Muscle of arm (tissue), 1 donor: ENCODE measurements at regions not wholly inside any gene's neighbourhood (a gene's known extent, or its start where the extent isn't known, plus 50 kb on each side); places are given as distances from the start of the nearest gene placed in this dataset.
"Not testable (repeated sequence)": the region's sequence is repeated elsewhere in the genome, so short reads cannot be mapped to it uniquely, and the experiment has no call there.

Source experiments
- DNase-seq: peaks from one replicate; pipeline ENCODE4 v3.0.0-alpha.2; 2013

DNA sequence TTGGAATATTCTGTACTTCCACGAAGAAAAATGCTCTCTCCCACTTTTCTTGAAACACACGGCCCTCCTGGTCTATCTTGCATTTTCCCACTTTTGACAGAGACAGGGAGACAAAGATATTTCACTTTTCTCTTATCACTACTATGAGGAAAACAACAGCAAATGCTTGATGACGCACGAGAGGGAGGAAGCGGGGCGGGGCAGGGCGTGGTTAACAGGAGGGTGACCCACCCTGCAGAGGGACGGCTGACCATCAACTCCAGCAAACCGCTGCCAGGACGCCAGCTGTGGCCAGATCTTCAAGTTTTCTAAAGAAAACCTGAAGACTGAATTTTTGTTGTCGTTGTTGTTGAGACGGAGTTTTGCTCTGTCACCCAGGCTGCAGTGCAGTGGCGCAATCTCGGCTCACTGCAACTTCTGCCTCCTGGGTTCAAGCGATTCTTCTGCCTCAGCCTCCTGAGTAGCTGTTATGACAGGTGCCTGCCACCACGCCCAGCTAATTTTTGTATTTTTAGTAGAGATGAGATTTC, 63.8 kb downstream of the NSUN5 start:
- not testable (repeated sequence) for DNase-seq

DNA sequence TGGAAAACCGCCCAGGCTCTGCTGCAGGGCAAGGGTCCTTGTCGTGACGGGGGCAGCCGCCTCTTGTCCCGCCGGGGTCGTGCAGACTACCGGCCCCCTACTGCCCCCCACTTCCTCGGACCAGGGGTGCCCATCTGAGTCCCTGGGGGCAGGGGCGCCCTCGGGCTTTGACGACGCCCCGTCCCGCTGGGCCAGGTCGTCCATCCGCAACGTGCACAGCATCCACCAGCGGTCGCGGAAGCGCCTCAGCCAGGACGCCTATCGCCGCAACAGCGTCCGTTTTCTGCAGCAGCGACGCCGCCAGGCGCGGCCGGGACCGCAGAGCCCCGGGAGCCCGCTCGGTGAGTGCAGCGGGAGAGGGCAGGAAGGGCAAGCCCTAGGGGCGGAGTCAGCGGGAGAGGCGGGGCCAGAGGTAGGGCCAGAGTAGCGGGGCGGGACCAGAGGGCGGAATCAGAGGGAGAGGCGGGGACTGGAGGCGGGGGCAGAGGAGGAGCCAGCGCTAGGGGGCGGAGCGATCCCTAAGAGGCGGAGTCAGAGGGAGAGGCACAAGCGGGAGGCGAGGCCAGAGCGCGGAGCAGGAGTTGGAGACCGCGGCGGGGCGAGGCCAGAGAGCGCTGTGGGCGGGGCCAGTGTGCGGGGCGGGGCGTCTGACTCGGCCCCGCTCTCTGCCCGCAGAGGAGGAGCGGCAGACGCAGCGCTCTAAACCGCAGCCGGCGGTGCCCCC, 73.5 kb downstream of the NSUN5 start:
- not testable (repeated sequence) for DNase-seq

DNA sequence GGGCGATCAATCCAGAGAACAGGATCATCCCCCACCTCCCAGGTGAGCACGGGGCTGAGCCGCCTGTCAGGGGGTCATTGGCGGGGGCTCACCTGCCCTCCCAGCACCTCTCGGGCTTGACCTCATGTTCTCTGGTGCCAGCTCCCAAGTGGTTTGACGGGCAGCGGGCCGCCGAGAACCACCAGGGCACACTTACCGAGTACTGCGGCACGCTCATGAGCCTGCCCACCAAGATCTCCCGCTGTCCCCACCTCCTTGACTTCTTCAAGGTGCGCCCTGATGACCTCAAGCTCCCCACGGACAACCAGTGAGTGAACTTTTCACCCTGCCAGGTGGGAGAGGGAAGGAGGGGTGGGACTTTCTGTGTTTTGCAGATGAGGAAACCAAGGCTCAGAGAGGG, 82.9 kb downstream of the NSUN5 start:
- not testable (repeated sequence) for DNase-seq

DNA sequence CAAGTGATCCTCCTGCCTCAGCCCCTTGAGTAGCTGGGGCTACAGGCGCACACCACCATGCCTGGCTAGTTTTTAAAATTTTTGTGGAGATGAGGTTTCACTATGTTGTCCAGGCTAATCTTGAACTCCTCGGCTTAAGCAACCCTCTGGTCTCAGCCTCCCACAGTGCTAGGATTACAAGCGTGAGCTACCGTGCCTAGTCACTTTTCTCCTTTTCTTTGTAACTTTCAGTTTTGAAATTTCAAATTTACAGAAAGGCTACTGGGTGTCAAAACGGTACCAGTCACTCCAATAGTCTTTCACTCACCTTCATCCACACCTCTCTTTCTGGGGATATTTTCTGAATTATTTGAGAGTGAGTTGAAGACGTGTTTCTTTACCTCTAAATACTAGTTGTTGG, 86.9 kb downstream of the NSUN5 start:
- not testable (repeated sequence) for DNase-seq

DNA sequence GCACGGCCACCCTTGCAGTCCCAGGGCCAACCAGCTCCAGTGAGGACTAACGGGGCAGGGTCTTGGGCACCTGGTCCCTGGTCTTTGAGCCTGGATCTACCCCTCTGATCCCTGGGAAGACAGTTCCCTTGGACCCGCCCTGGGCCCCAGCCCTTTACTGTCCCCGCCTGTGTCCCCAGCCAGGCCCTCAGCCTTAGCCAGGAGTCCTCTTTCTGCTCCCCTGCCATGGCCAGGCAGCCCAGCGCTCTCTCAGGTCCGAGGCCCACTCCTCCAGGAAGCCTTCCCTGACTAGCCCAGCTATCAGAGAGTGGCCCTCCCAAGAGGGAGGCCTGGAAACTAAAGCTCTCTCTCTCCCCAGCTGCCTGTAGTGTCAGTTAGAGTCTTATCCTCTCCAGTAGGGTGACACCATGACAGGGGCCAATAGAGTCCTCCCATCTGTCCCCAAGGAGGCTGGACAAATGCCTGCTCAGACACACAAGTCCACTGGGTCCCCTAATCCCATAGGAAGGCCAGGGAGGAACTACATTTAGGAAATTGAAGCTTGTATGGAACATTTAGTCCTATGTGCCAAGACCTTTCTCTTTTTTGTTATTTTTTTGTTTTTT, 87.8 kb downstream of the NSUN5 start:
- DNase-seq: not testable (repeated sequence)

DNA sequence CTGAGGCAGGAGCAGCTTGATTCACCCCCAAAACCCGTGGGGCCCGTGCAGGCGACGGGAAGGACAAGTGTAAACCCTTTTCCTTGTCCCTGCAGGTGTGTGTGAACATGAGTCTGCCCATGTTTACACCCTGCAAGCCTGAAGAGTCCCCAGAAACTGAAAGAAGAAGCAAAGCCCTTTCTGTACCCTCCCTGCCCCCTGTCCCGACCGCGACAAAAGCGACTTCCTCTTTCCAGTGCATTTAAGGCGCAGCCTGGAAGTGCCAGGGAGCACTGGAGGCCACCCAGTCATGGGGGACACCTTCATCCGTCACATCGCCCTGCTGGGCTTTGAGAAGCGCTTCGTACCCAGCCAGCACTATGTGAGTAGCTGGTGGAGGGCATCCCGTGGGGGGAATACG, 88.3 kb downstream of the NSUN5 start:
- not testable (repeated sequence) for DNase-seq

DNA sequence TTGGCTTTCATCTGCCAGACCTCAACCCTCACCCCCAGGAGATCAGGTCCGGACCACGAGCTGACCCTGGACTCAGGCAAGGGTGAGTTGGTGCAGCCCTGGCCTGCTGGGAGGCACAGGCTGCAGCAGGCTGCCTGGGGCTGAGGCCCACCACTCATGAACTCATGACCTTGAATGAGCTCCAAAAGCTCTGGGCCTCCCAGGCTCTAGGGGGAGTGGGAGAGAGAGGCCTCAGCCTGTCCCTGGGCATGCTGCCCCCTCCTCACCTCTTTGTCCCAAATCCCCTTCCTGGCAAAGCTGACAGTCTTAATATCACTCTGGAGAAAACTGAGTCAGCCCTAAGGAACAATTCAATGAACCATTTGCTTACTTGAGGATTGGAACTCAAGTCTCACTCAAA, 89.8 kb downstream of the NSUN5 start:
- not testable (repeated sequence) for DNase-seq

DNA sequence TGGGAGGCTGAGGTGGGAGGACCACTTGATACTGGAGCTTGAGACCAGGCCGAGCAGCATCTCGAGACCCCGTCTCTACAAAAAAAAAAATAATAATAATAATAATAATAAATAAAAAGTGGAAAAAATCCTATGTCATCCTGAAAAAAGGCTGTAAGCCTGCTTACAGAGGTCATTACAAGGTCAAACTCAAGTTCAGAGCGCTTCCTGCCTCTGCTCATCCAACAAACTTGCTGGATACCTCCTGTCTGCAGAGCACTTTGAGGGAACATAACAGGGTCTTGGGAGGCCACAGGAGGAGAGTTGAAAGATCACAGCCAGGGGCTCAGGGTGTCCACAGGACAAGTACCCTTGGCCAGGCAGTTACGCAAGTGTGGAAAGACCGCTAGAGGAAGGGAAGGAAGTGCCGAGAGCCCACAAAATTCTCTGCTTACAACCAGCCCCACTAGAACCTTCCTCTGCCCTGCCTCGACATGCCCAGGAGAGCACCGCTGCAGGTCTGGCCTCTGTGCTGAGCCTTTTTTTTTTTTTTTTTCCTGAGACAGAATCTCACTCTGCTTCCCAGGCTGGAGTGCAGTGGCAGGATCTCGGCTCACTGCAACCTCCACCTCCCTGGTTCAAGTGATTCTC, 92.5 kb downstream of the NSUN5 start:
- DNase-seq: not testable (repeated sequence)

DNA sequence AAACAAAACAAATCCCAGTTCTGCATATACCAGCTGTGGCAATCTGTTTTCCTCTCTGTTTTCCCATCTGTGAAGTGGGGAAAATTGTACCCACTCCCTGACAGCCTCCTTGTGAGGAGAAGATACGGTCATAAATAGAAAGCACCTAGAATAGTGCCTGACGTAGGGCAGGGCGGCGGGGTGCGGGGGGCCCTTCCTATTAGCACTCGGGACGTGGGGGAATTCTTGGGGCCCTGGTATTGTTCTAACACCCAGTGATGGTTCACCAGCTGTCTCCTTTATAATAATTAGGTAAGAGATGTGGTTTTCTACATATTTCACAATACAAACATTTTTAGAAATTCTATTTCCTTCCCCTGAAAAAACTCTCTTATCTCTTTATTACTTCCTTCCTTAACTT, 93.4 kb downstream of the NSUN5 start:
- not testable (repeated sequence) for DNase-seq

DNA sequence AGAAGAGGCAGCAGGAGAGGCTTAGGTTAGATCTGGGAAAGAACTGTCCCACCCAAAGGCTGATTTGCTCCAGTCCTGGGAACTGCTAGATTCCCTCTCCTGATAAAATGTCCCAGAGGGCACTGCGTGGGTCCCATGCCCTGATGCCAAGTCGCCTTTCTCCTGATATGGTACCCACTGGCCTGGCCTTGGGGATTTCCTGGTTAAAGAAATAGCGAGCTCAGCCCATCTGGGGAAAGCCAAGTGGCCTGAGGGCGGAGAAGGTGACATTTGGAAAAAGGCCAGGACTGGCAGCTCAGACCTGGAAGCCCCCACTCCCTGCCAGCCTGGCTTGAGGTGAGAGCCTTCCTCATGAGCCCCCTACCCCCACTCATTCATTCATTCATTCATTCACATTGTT, 94.2 kb downstream of the NSUN5 start:
- DNase-seq: not testable (repeated sequence)

DNA sequence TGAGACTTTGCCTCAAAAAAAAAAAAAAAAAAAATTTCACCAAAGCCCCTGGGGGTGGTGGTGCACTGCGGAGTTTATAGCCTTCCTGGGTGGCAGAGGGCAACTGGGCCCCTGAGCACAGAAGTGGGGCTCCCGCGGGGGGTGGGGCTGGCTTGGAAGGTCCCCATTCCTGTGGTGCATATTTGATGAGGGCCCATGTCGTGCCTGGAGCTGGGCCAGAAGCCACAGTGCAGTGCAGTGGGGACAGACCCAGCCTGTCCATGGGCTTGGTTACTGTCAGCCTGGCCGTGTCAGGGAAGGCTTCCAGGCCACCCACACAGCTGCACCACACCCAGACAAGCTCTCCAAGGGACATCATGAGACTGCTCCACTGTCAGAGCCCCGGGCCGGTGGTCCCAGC, 95.5 kb downstream of the NSUN5 start:
- not testable (repeated sequence) for DNase-seq

DNA sequence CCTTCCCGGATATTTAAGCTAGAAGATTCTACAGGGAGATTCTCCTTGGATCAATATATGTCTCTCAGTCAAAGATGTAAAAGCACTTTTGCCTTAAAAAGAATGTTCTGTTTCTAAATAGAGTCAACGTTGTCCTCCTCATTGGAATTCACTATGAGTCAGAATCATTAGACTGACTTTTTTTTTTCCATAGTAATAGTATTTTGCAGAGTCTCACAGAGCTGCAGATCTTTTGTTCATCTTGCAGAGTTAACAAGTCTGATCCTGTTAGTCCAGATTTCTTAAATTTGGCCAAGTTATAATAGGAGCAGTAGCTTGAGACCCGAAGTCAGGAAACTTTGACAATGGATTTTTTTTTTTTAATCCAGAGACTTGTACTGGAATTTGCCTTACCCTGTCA, 103.0 kb downstream of the NSUN5 start:
- DNase-seq: not testable (repeated sequence)

DNA sequence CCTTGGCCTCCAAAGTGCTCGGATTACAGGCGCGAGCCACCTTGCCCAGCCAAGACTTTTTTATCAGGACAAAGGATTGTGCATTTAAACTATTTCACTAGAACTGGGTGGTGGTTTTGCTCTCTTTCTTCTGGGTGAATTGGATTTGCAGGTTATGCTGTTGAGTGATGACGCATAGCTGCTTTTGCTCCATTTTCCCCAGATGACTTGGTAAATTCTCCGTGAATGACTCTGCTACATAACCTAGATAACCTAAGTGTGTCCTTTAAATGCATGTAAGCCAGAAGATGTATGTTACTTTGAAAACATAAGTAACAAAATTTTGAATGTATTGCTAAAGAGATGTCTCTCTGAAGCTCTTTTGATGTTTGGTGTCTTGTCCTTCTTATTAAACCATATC, 103.7 kb downstream of the NSUN5 start:
- not testable (repeated sequence) for DNase-seq

DNA sequence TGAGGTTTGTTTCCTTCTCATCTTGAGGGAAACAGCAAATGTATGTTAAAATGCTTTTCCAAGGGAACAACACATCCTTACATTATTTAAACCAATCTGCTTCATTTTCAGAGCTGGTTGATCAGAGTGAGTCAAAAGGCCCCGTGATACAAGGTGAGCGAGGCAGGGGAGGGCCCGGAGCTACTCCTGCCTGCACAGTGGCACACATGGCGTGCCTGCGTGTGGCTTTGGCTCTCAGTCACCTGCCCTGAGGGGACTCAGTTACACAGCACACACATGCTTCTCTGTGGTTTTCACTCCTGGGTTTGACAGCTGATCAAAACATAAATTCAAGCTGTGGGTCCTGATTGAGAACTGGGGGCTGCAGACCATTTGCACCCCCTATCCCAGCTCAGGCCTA, 105.3 kb downstream of the NSUN5 start:
- DNase-seq: not testable (repeated sequence)

DNA sequence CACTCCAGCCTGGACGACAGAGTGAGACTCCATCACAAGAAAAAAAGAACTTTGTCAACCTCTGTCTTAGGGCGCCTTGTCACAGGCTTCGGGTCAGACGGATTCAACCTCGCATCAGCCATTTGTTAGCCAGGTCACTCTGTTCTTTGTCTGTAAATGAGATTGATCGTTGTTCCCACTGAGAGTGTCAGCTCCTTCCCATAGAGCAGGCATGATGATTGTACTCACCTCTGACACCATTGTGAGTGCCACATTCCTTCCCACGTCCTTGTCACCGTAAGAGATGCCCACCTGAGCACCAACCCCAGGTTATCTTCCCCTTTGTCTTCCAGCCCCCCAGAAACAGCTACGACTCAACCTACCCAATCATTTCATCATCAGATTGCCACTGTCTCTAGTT, 107.4 kb downstream of the NSUN5 start:
- not testable (repeated sequence) for DNase-seq

DNA sequence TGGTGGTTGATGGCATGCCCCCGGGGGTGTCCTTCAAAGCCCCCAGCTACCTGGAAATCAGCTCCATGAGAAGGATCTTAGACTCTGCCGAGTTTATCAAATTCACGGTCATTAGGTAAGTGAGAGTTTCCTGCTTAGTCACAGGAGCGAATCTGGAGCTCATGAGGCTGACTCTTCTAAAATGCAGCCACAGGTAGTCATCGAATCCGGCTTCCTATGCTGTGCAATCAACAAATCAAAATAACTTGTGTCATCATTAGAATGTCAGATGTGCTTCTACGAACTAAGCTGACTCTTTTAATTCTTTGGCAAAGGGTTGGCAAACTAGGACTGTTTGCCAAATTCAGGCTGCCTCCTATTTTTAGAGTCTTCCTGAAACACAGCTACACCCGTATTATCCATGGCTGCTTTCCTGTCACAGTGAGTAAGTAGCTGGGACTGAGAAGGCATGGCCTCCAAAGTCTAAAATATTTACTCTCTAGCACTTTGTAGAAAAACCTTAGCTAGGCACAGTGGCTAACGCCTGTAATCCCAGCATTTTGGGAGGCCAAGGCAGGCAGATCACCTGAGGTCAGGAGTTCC, 108.0 kb downstream of the NSUN5 start:
- not testable (repeated sequence) for DNase-seq

DNA sequence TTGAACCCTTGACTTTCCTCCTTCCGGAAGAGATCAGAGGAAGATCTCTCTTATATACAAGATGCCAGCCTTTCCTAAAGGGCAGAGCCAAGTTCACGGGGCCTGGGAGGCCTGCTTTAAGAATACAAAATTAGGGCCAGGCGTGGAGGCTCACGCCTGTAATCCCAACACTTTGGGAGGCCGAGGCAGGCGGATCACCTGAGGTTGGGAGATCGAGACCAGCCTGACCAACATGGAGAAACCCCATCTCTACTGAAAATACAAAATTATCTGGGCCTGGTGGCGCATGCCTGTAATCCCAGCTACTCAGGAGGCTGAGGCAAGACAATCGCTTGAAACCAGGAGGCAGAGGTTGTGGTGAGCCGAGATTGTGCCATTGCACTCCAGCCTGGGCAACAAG, 108.2 kb upstream of the SPDYE9 start:
- DNase-seq: not testable (repeated sequence)

DNA sequence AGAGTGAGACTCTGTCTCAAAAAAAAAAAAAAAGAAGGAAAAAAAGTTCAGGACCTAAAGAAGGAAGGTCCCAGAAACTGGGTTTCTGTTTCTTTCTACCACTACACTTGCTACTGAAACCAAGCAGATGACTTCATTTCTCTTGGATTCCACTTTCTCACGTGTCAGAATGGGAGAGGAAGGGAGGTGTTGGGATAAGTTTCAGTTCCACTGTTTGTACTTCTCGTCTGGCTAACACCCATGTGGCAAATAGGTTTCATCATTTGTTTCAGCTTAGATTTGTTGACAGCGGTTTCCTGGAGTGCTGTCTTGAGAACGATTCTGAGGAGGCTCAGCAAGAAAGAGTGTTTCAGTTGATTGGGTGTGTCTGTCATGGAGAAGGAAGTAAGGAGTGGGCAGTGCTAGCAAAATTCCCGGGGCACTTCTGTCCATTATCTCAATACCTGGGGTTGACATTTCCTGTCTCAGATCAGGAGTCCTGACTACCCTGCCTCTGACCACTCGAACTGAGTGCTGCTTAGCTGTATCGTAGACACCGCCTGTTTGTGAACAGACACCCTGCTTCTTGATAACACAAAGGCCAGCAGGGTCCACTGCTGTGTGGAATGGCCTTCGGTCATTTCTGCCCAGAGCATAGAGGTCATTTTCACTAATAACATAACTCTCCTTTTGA, 104.8 kb upstream of the SPDYE9 start:
- not testable (repeated sequence) for DNase-seq

DNA sequence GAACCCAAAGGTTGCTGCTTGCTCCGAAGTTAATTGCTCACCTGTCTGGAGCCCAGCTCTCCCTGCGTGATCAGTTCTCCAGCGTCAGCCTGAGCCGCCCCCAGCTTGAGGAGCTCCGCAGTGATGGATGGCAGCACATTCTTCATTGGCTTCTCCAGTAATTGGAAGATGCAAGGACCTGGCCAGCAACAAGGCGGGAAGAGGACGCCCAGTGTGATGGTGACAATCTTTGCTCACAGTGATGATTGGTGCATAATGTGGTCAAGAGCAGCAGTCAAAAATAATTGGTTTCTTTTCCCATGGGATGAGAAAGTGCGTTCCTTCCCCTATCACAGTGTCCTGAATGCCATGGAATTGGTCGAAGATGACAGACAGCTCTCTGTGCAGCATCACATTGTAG, 102.4 kb upstream of the SPDYE9 start:
- not testable (repeated sequence) for DNase-seq

DNA sequence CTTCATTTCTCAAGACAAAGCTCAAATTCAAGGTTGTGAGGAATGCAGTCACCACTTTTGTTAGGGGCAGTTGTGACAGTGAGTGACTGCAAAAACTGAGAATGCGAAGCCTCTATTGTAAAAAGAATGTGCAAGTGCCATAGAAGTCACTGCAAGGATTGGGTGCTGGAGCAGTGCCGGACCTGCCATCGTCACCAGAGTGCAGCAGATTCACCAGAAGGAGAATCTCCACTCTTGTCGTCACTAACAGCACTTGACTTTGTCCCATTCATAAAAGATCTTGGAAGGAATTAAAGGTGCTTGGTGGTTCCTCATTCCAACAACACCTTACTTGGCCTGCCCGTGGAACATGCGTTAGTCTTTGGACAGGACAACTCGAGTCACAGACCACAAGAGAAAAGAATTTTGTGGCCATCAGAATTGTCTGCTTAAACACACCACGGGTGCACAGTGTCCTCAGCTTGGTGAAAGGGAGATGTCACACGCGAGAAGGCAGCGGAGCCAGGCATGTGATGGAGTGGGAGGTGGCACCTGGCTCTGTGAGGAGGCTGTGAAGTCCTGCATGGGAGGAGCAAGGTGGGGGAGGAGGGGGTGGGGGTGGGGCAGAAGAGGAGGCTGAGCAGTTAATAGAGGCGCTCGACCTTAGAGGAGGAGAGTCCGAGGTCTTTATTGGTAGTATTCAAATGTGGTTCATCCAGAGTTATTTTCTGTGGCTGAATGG, 100.9 kb upstream of the SPDYE9 start:
- DNase-seq: not testable (repeated sequence)

DNA sequence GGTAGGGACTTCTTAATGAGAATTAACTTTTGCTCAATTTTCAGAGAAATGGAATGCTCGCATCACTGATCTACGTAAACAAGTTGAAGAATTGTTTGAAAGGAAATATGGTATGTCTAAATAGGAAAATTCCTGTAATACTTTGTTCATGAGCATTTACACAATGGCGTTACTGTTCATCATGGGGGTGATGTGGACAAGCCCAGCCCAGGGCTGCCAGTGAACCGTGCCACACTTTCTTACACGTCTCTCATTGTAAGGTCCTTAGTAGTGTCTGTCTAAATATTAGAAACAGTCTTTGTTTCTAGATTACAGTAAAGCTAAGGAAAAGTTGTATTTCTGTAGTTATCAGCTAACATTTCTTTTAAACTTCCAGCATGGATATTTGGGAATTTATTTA, 91.0 kb upstream of the SPDYE9 start:
- not testable (repeated sequence) for DNase-seq
